ENCODE measurements at regions not wholly inside any gene's neighbourhood (a gene's known extent, or its start where the extent isn't known, plus 50 kb on each side); places are given as distances from the start of the nearest gene placed in this dataset.
"Not testable (repeated sequence)": the region's sequence is repeated elsewhere in the genome, so short reads cannot be mapped to it uniquely, and the experiment has no call there.

GRCh38 chr10:15921423-15921945 lies 61.2 kb upstream of the MINDY3 start:
- not testable (repeated sequence) for DNase-seq

- no peak for DNase-seq
Measured at GRCh38 chr10:15931376-15931775, 71.1 kb upstream of the MINDY3 start.

GRCh38 chr10:15939543-15939942 lies 79.2 kb upstream of the MINDY3 start:
- not testable (repeated sequence) for DNase-seq

DNA sequence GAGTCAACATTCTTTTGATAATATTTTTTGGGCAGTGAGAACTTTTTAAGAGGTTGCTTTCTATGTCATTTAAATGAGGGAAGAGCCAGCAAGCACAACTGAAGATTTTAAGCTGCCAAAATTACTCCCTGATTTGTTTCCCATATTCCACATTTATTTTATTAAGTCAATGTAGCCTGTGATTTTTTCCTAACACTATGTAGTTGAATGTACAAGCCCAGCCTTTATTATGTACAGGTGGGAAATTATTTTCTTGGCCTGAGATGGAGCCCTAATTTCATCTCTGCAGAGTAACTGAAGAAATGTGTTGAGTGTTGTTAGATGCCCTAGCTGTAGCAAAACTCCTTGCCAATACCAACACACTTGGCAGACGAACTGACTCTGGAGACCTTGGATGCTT lies 83.1 kb upstream of the MINDY3 start:
- no peak for DNase-seq

GRCh38 chr10:15954188-15954587 lies 93.9 kb upstream of the MINDY3 start:
- DNase-seq, result no peak

DNA sequence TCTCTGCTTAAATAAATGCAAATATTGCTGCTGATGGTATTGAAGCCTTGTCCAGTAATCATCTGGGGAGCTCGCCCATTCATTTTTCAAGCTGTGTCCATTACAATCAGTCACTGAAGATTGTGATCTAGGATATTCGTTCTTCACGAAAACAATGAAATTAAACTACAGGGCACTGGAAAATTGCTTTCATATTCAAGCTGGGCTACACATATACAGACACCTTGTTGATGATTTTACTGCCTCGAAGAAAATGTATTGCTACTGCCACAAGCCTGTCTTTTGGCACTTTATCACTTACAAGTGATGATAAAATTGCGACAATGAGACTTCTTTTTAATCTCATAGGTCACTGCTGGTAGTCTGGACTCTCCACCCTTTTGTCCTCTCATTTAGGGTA lies 100.0 kb upstream of the MINDY3 start:
- DNase-seq, result no peak

GRCh38 chr10:15972736-15973135 lies 112.4 kb upstream of the MINDY3 start:
- DNase-seq, result not testable (repeated sequence)

DNA sequence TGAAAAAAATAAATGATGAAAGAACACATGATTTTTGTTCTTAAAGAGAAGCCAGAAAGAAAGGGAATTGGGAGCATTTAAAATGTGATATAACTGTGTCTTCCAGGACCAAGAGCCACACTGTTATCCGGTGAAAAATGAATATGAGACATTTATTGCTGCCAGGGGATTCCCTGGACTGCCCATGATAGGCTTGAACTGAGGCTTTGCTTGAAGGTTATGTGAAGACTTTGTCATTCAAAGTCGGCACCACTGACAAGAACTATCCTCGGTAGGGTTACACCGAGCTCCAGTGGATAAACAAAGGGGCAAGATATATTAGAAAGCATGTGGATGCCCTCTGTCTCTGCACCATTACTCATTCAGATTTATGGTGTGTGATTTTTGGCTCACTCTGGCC lies 125.4 kb upstream of the MINDY3 start:
- DNase-seq, result no peak

DNA sequence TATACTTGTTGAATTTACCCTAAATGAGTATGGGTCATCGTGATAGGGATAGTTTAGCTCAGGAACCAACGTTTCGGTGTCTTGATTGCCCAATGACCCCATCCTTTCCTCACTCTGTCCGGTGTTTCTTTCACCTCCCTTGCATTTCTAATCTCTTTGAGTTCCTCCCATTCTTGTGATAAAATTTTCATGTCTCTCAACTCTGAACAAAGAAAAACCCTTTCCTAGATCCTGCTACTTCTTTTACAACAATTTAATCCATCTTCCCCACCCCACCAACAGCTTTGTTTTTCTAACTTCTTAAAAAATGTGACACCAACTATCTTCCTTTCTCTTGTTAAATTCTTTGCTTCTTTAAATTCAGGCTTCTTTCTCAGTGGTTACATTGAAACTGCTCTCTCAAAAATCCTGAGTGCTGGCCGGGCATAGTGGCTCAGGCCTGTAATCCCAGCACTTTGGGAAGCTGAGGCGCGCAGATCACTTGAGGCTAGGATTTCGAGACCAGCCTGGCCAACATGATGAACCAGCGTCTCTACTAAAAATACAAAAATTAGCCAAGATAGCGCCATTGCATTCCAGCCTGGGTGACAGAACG lies 130.3 kb upstream of the MINDY3 start:
- DNase-seq, result no peak

DNA sequence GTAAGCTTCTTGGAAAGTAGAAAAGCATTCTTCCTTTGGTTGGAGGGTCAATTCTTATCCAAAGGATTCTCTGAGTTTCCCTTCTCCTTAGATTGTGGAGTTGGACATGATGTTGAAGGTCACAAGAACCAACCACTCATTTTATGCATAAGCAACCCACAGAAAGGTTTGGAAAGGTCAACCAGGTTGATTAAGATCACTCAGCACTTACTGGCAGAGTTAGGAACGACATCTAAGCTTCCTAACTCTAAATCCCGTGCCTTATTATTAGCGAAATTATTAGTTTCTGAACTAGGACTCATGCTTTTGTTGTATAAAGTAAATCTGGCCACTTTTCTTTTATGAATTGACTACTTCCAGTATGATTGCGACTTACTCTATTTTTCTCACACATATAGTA lies 137.0 kb upstream of the MINDY3 start:
- no peak for DNase-seq

DNA sequence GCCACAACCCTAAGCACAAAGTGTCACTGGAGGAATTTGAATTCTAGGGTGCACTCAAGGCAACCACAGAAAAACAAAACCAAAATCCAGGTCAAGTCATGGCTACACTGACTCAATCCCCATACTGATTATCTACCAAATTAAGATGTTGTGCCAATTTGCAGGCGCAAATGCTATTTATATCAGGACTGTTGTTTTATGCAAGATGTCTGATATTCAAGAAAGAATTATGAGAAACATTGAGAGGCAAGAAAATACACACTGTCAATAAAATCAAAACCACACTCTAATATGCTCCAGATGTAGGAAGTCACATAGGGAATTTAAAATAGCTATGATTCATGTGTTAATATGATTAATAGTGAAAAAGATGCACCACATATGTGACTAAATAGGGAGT lies 141.3 kb upstream of the MINDY3 start:
- DNase-seq, result no peak

DNA sequence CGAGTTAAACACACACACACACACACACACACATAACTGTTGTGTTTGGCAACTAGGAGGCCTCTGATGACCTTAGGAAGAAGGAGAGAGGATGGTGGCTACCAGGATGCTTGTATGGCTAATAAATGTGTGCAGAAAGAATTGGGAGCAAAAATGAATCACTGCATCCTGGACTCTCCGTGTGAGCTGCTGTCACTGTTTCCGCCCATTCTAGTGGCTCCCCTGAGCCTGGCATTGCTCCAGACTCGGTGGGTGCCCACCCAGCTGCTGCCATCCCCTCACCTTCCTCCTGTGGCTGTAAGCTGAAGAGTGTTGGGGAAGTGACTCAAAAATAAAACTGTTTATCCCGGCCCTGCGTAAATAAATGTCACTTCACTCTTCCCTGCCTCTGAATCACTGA lies 149.5 kb upstream of the MINDY3 start:
- DNase-seq, result no peak

GRCh38 chr10:16011548-16011947 lies 151.2 kb upstream of the MINDY3 start:
- no peak for DNase-seq

- DNase-seq, result no peak
Measured at GRCh38 chr10:16014469-16014868, 154.2 kb upstream of the MINDY3 start.

DNA sequence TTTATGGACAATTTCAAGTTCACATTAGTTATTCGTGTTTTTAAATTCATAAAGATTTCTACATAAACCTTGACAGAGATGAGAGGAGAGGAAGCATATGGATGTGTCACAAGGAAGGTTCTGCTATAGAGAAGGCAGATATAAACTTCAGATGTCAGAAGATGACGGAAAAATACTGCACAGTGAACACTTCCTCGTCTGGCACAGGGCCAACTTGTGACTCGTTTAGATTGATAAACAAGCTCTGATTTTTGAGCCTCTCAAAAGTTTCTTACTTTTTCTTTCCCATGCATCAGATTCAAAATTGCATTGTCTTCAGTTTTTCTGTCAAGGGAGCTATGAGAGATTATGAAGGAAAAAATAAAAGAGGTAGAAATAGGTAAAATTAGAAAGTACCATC lies 156.4 kb upstream of the MINDY3 start:
- DNase-seq, result no peak

GRCh38 chr10:16020836-16021235 lies 160.5 kb upstream of the MINDY3 start:
- DNase-seq, result no peak

GRCh38 chr10:16026832-16027231 lies 166.5 kb upstream of the MINDY3 start:
- DNase-seq, result not testable (repeated sequence)

- no peak for DNase-seq
Measured at GRCh38 chr10:16030562-16030961, 170.3 kb upstream of the MINDY3 start.

- no peak for DNase-seq
Measured at GRCh38 chr10:16049050-16049449, 188.7 kb upstream of the MINDY3 start.

DNA sequence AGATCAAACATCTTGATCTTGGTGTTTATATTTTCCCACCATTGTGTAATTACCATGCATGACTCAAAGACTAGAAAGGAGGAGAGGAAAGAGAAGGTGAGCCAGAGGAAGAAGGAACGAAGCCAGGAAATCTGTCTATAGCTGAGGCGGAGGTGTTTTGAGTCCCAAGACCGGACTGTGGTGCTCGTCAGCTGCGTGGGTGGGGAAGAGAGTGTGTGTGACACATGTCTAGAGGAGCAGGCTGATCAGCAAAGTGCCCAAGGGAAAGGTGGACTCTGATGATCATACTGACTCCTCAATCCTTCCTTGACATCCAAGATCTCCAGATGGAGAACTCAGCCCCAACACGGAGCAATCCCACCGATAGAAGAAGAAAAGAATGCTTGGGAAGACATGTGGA lies 189.5 kb upstream of the MINDY3 start:
- no peak for DNase-seq

- no peak for DNase-seq
Measured at GRCh38 chr10:16063350-16063749, 203.0 kb upstream of the MINDY3 start.

DNA sequence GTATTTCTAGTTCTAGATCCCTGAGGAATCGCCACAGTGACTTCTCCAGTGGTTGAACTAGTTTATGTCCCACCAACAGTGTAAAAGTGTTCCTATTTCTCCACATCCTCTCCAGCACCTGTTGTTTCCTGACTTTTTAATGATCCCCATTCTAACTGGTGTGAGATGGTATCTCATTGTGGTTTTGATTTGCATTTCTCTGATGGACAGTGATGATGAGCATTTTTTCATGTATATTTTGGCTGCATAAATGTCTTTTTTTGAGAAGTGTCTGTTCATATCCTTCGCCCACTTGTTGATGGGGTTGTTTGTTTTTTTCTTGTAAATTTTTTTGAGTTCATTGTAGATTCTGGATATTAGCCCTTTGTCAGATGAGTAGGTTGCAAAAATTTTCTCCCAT lies 223.2 kb upstream of the MINDY3 start:
- DNase-seq, result not testable (repeated sequence)

DNA sequence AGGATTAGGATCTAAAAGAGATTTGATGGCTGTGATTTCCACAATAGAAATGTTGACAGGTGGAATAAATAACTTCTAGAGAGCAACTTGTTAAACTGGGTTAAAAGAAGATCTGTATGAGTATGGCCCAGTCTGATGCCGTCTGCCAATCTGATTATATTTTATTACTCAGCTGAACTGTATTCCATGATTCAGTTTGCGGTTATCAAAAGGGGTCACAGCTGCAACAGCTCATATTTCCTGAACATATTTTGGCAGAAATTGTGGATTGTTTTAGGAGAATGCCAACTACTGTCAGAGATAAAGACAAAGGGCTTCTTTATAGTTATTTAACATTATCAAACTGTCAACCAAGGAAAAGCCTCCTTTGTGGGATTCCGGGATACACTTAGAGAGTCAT lies 244.8 kb upstream of the MINDY3 start:
- no peak for DNase-seq

DNA sequence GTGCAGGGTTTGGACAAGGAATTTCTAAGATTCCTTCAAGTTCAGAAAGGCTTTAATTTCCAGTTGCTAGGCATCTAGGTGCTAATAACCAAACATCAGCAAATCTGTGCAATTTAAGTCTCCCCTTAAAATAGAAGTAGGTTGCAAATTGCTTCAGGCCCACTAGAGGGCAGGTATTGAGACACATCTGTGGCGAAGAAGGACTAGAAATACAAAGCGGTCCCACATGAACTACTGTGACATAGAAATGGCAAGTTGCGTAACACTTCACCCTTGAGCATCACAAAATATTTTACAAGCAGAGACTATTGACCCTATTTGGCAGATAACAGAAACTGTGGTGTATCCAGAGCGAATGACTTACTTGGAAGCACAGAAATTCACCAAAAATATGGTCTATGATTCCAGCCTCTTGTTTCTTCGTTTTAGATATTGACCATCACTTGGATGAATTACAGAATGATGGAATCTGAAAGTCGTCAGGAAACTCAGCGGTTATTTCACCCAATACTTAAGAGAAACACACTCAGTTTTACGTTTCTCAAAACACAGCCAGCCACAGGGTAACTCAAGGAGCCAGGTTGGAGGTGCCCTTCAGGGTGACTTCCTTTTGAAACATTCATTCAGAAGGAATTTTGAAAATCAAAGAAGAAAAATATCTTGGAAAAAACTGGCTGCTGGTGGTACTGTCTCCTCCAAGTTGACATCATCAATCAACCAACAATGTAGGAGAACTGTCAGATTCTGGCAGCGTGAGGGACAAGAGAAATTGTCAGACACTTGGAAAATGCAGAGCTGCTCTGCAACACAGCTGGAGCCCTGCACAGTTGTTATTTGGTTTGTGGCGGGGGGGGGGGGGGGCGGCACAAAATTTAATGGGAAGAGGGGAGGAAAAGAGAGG lies 256.3 kb upstream of the MINDY3 start:
- DNase-seq, result peak; percentile 23

Measured in stimulated activated CD8-positive, alpha-beta memory T cell treated with anti-CD3 and anti-CD28 coated beads, Interleukin-4, amount 100 ng/mL, for 48 hours (primary cell).